Stimulated activated CD8-positive, alpha-beta memory T cell treated with anti-CD3 and anti-CD28 coated beads, Interleukin-7, amount 100 ng/mL, for 48 hours (primary cell): ENCODE measurements at regions not wholly inside any gene's neighbourhood (a gene's known extent, or its start where the extent isn't known, plus 50 kb on each side); places are given as distances from the start of the nearest gene placed in this dataset.
"Not testable (repeated sequence)": the region's sequence is repeated elsewhere in the genome, so short reads cannot be mapped to it uniquely, and the experiment has no call there.

ENCODE experiments used
- DNase-seq, 2 donors: peaks; one replicate each; pipeline ENCODE4 v3.0.0-alpha.2; 2020; ENCODE audit warnings: low read depth in 1 of 2; ENCODE audit errors: extremely low read depth in 1 of 2

- no peak for DNase-seq
These were observed 78.8 kb upstream of the TOP3B start for GRCh38 chr22:22061085-22062077.

DNA sequence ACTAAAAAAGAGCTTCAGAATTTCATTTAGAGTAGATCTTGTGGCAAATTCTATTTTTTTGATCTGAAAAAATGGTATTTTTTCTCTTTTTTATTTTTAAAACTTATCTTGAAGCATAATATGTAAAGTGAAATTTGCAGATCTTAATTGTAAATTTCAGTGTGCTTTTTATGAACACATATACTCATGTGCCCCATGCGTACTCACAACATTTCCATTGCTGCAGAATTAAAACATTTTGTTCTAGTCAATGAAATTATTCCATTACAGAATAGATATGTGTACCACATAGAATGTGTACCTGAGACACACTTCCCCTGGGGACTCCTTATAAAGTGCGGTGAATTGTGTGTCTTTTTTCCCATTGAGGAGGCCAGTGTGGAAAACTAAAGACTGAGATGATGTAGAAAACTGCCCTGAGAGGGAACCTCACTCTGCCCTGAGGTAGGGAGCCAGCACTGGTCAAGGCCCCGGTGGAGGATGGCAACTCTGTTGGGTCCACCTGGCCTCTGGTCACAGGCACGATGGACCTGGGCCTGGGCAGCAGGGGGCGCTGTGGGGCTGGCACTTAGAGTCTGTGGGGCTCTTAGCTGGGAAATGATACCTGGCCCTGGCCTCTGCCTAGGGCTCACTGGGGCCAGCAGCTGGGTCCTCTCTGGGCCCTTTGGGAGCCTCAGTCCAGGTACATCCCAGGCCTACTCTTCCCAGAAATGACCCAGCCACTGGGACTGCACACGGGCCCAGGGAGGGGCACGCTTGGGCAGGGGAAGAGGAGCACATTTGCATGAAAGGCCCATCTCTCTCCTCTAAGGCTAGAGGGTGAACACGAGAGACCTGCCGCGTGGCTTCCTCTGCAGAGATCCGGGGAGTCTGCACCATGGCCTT, 77.9 kb upstream of the TOP3B start:
- DNase-seq: peak; percentile 20 to 43

GRCh38 chr22:22059291-22060002, 76.9 kb upstream of the TOP3B start:
- DNase-seq: no peak

DNA sequence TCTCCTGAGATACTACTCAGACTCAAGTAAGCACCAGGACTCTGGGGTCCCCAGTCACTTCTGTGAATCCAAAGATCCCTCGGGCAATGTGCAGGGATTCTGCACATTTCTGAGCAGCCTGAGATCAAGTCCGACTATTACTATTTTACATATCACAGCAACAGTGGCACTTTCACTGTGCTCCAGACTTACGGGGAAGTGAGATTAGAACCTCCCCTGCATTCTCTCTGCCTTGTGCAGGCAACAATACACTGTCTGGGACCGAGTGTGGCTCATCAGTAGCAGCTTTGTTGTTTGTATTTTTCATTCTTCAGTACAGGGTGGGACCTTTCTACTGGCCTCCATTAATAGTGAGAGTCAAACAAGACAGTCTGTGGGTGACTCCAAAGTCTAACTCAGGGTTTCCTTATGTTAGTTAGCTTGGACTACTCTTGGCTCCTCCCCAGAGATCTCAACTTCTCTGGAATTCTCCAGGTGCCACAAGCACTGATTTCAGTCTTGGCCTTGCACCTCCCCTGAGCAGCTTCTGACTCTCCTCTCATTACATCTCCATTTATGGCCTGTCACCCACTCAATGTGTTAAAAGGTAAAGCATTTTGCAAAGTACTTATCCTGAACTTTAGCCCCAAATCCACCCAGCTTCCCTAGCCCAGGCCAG, 76.2 kb upstream of the TOP3B start:
- DNase-seq: no peak

DNA sequence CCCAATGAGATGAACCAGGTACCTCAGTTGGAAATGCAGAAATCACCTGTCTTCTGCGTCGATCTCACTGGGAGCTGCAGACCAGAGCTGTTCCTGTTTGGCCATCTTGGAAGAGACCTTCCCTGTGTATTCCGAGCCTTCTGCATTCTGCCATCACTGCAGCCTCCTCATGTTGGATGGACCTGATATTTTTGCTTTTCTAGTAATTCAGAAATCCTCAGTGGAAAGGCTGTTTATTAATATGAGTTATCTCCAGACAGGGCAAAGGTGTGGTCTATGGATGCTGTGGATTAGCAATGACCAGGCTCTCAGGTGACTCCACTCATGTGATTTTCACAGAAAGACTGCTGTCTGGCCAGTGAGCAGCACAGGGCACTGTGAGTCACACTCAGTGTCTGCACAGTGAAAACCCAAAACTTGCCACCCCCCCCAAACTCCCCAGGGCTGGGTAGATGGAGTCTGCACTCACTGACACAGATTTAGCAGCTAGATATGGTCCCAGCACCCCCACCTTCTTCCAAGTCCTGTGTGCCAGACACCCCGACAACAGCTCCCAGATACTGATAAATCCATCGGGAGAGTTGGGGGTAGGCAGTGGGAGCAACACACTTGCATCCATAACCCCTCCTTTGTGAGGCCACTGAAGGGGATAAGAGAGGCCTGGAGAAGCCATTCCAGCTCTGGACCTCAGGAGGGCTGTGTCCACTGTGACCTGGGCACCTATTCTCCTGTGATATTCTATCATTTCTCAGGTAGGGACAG, 75.2 kb upstream of the TOP3B start:
- no peak for DNase-seq

DNA sequence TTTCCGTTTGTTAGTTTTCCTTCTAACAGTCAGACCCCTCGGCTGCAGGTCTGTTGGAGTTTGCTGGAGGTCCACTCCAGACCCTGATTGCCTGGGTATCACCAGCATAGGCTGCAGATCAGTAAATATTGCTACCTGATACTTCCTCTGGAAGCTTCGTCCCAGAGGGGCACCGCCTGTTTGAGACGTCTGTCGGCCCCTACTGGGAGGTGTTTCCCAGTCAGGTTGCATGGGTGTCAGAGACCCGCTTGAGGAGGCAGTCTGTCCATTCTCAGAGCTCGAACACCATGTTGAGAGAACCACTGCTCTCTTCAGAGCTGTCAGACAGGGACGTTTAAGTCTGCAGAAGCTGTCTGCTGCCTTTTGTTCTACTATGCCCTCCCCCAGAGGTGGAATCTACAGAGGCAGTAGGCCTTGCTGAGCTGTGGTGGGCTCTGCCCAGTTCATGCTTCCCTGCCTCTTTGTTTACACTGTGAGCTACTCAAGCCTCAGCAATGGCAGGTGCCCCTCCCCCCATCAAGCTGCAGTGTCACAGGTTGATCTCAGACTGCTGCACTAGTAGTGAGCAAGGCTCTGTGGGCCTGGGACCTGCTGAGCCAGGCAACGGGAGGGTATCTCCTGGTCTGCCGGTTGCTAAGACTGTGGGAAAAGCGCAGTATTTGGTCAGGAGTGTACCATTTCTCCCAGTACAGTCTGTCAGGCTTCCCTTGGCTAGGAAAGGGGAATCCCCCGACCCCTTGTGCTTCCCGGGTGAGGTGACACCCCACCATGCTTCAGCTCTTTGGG, 74.4 kb upstream of the TOP3B start:
- not testable (repeated sequence) for DNase-seq

DNA sequence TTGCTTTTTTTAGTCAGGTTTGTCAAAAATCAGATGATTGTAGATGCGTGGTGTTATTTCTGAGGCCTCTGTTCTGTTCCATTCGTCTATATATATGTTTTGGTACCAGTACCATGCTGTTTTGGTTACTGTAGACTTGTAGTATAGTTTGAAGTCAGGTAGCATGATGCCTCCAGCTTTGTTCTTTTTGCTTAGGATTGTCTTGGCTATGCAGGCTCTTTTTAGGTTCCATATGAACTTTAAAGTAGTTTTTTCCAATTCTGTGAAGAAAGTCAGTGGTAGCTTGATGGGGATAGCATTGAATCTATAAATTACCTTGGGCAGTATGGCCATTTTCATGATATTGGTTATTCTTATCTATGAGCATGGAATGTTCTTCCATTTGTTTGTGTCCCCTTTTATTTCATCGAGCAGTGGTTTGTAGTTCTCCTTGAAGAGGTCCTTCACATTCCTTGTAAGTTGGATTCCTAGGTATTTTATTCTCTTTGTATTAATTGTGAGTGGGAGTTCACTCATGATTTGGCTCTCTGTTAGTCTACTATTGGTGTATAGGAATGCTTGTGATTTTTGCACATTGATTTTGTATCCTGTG, 70.1 kb upstream of the TOP3B start:
- not testable (repeated sequence) for DNase-seq

DNA sequence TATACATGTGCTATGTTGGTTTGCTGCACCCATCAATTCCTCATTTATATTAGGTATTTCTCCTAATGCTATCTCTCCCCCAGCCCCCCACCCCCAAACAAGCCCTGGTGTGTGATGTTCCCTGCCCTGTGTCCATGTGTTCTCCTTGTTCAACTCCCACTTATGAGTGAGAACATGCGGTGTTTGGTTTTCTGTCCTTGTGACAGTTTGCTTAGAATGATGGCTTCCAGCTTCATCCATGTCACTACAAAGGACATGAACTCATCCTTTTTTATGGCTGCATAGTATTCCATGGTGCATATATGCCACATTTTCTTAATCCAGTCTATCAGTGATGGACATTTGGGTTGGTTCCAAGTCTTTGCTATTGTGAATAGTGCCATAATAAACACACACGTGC, 68.4 kb upstream of the TOP3B start:
- not testable (repeated sequence) for DNase-seq

- DNase-seq: no peak
These were observed 67.7 kb upstream of the TOP3B start for GRCh38 chr22:22050141-22050775.

DNA sequence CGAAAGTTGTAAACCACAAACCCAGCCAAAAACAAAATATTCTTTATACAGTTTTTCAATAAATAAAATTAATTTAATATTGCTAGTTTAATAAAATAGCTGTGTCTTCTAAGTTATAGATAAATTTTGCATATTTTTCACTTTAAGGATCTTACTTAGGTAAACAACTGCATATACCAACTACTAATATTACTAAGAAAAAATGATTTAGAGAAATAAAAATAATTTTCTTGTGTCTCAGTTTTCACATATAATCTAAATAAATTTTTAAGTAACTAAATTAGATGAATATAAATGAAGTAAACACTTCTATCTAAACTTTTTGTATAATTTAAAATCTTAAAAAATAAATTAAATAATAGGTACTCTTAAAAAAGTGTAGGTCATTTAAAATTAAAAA, 67.1 kb upstream of the TOP3B start:
- DNase-seq: no peak

- DNase-seq: no peak
These were observed 66.5 kb upstream of the TOP3B start for GRCh38 chr22:22048981-22049531.

GRCh38 chr22:22048318-22048942, 65.8 kb upstream of the TOP3B start:
- DNase-seq: no peak

- DNase-seq: no peak
These were observed 65.2 kb upstream of the TOP3B start for GRCh38 chr22:22047776-22048175.

GRCh38 chr22:22047266-22047665, 64.7 kb upstream of the TOP3B start:
- no peak for DNase-seq

DNA sequence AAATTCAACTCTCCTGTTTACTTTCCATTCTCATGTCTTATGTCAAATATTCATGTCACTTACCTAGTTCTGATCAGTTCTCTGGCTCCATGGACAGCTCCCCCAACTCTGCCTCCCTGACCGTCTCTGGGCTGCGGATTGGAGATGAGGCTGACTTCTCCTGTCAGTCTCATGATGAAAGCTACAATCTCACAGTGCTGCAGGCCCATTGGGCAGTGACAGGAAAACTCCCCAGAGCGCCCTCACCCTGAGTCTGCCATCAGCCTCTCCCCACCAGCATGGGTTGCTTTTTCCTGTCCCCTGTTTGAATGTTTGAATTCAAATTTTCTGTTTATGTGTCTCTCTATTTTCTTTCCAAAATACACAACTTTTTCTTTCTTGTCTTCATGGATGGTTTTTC, 63.8 kb upstream of the TOP3B start:
- no peak for DNase-seq

- DNase-seq: no peak
These were observed 63.2 kb upstream of the TOP3B start for GRCh38 chr22:22045571-22046335.

DNA sequence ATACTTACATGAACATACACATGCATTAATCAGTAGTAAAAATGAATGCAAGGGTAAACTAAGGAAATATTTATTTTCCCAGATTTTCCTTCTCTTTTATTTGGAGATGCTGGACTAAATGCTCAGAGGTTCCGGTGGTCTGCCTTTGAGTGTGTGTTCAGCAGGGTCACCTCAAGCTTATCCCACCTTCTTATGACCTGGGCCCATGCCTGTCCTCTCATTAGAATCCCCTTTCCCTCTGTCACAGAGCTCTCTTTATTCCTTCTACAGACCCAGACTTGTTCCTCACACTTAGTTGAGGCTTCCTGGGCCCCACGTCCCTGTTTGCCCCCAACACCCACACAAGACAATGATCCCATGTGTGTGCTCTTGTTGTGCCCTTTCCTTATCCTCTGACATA, 61.6 kb upstream of the TOP3B start:
- DNase-seq: no peak
